A549 (cell line): ENCODE measurements at regions not wholly inside any gene's neighbourhood (a gene's known extent, or its start where the extent isn't known, plus 50 kb on each side); places are given as distances from the start of the nearest gene placed in this dataset.

Experiments used
- CBX8 ChIP-seq: fragments of 200-600 bp; sonication (generic); IDR thresholded peaks from 2 replicates; pipeline ENCODE4 v1.6.1; 2016
- CEBPB ChIP-seq, 2 experiments: fragments of >200 bp in 1 of 2; sonication (Bioruptor Twin) in 1 of 2; formaldehyde crosslinking in 1 of 2; IDR thresholded peaks; 2 replicates each; pipeline ENCODE4 v1.6.1; 2012 to 2016
- EHMT2 ChIP-seq: fragments of 200-600 bp; sonication (generic); IDR thresholded peaks from 2 replicates; pipeline ENCODE4 v1.6.1; 2016; ENCODE audit warnings: antibody characterized with exemption, low read depth, mild to moderate bottlenecking, moderate library complexity
- ELK1 ChIP-seq: fragments of 150-350 bp; IDR thresholded peaks from 2 replicates; pipeline ENCODE4 v1.6.1; 2014; ENCODE audit warnings: low read depth, mild to moderate bottlenecking, low read length
- EP300 ChIP-seq, 2 experiments: fragments of >200 bp; sonication (Bioruptor Twin); formaldehyde crosslinking; IDR thresholded peaks; 2 replicates in 1 of 2; 3 replicates in 1 of 2; pipeline ENCODE4 v1.6.1; 2016 to 2017
- ESRRA ChIP-seq: fragments of 150-350 bp; IDR thresholded peaks from 2 replicates; pipeline ENCODE4 v1.6.1; 2014; ENCODE audit warnings: mild to moderate bottlenecking, low read length, borderline replicate concordance
- HOXB13 ChIP-seq: fragments of 250-450 bp; sonication (Bioruptor Pico); IDR thresholded peaks from 2 replicates; pipeline ENCODE4 v1.5.0; 2020; ENCODE audit warnings: low read depth, mild to moderate bottlenecking, moderate library complexity
- MAFK ChIP-seq: fragments of 450-650 bp; IDR thresholded peaks from 2 replicates; pipeline ENCODE4 v1.6.1; 2014; ENCODE audit not compliant: partially characterized antibody
- MYC ChIP-seq: IDR thresholded peaks from 2 replicates; pipeline ENCODE4 v1.6.1; 2012; ENCODE audit warnings: mild to moderate bottlenecking, inconsistent platforms, low read length, improper control_type of control experiment, borderline replicate concordance
- NFE2L2 ChIP-seq: fragments of 150-350 bp; conservative IDR thresholded peaks from 2 replicates; pipeline ENCODE4 v1.6.1; 2014; ENCODE audit warnings: low read length
- TFCP2L1 ChIP-seq: fragments of 250-450 bp; sonication (Bioruptor Pico); IDR thresholded peaks from 2 replicates; pipeline ENCODE4 v1.5.0; 2021; ENCODE audit warnings: mild to moderate bottlenecking
- TF ChIP-seq, protein P1 (sequence below): fragments of >200 bp; sonication (Bioruptor Twin); formaldehyde crosslinking; IDR thresholded peaks from 3 replicates; pipeline ENCODE4 v1.5.1; 2016
- TF ChIP-seq, protein P2 (sequence below): fragments of 250-450 bp; sonication (Bioruptor Pico); IDR thresholded peaks from 2 replicates; pipeline ENCODE4 v1.5.0; 2020; ENCODE audit warnings: low read depth, mild to moderate bottlenecking, moderate library complexity

- TF ChIP-seq, protein P1, sequence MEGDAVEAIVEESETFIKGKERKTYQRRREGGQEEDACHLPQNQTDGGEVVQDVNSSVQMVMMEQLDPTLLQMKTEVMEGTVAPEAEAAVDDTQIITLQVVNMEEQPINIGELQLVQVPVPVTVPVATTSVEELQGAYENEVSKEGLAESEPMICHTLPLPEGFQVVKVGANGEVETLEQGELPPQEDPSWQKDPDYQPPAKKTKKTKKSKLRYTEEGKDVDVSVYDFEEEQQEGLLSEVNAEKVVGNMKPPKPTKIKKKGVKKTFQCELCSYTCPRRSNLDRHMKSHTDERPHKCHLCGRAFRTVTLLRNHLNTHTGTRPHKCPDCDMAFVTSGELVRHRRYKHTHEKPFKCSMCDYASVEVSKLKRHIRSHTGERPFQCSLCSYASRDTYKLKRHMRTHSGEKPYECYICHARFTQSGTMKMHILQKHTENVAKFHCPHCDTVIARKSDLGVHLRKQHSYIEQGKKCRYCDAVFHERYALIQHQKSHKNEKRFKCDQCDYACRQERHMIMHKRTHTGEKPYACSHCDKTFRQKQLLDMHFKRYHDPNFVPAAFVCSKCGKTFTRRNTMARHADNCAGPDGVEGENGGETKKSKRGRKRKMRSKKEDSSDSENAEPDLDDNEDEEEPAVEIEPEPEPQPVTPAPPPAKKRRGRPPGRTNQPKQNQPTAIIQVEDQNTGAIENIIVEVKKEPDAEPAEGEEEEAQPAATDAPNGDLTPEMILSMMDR, result no peak
- TF ChIP-seq, protein P2, sequence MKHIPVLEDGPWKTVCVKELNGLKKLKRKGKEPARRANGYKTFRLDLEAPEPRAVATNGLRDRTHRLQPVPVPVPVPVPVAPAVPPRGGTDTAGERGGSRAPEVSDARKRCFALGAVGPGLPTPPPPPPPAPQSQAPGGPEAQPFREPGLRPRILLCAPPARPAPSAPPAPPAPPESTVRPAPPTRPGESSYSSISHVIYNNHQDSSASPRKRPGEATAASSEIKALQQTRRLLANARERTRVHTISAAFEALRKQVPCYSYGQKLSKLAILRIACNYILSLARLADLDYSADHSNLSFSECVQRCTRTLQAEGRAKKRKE (CRISPR knock-in tag), result no peak
- TF ChIP-seq CEBPB (IDR thresholded peaks at IDR 0.05) (no peak), ESRRA (no peak), EP300 (IDR thresholded peaks at IDR 0.05) (no peak), MAFK (no peak), NFE2L2 (no peak), ELK1 (no peak), CBX8 (no peak), MYC (no peak), HOXB13 (CRISPR knock-in tag) (no peak), TFCP2L1 (CRISPR knock-in tag) (no peak), EHMT2 (no peak)
Measured at GRCh38 chr6:144928847-144929246, 643.7 kb downstream of the UTRN start.
